ENCODE measurements at regions not wholly inside any gene's neighbourhood (a gene's known extent, or its start where the extent isn't known, plus 50 kb on each side); places are given as distances from the start of the nearest gene placed in this dataset.
"Not testable (repeated sequence)": the region's sequence is repeated elsewhere in the genome, so short reads cannot be mapped to it uniquely, and the experiment has no call there.

GRCh38 chr21:10367586-10367985, 153.8 kb upstream of the TPTE start:
- TF ChIP-seq POLR2AphosphoS5 (IDR thresholded peaks at IDR 0.05); POLR2A (IDR thresholded peaks at IDR 0.05; ENCODE audit: low read depth); CTCF (IDR thresholded peaks at IDR 0.05): not testable (repeated sequence)

Measured in esophagus muscularis mucosa (tissue), 3 donors.